ENCODE measurements at regions not wholly inside any gene's neighbourhood (a gene's known extent, or its start where the extent isn't known, plus 50 kb on each side); places are given as distances from the start of the nearest gene placed in this dataset.

- TF ChIP-seq CTCF (conservative IDR thresholded peaks at IDR 0.05 in 1 of 2, IDR thresholded peaks at IDR 0.05 in 1 of 2; ENCODE audit: low read depth in 1 of 2, low read length in 2 of 2) (no peak), EZH2 (IDR thresholded peaks at IDR 0.05; ENCODE audit: low read length, missing control alignments) (no peak)
- H2AFZ ChIP-seq (ENCODE audit: low read length): peak overlapping the region; percentile 71
Measured at GRCh38 chr2:150400849-150401248, 86.6 kb downstream of the RND3 start.

GRCh38 chr2:150392614-150393013 is 94.9 kb downstream of the RND3 start:
- no peaks in the 10 kb centered on the region for H3K4me1 ChIP-seq (ENCODE audit: control insufficient read depth, extremely low read depth, insufficient read depth, low read length)
- no peak overlapping the region for H3K27ac ChIP-seq (ENCODE audit: insufficient read depth, low read length)
- no peak overlapping the region for H3K4me3 ChIP-seq (replicated peaks in 1 of 4; ENCODE audit: control extremely low read depth in 1 of 4, insufficient read depth in 1 of 4, low read depth in 3 of 4, low read length in 4 of 4)
- H3K9me3 ChIP-seq (ENCODE audit: control insufficient read depth, insufficient read depth, low read depth, low read length): no peaks in the 10 kb centered on the region
- TF ChIP-seq CTCF (conservative IDR thresholded peaks at IDR 0.05 in 1 of 2, IDR thresholded peaks at IDR 0.05 in 1 of 2; ENCODE audit: low read depth in 1 of 2, low read length in 2 of 2) (no peak), EZH2 (IDR thresholded peaks at IDR 0.05; ENCODE audit: low read length, missing control alignments) (no peak)
- H3K9ac ChIP-seq (ENCODE audit: insufficient read depth, low read length): no peak overlapping the region
- H3K27me3 ChIP-seq (ENCODE audit: control insufficient read depth, insufficient read depth, low read length): no peaks in the 10 kb centered on the region
- H4K20me1 ChIP-seq (ENCODE audit: control insufficient read depth, extremely low read depth, insufficient read depth, low read length): no peaks in the 10 kb centered on the region
- H3K4me2 ChIP-seq (ENCODE audit: extremely low read depth, insufficient read depth, low read length): no peak overlapping the region
- H3K36me3 ChIP-seq (ENCODE audit: control insufficient read depth, insufficient read depth, low read length): no peaks in the 10 kb centered on the region
- no peak overlapping the region for H2AFZ ChIP-seq (ENCODE audit: low read length)
- H3K79me2 ChIP-seq (ENCODE audit: control insufficient read depth, insufficient read depth, low read length): no peaks in the 10 kb centered on the region
- DNase-seq (ENCODE audit: low read depth in 2 of 2): no peak

More at GRCh38 chr2:150400849-150401248, 86.6 kb downstream of the RND3 start:
- Histone ChIP-seq H3K79me2 (ENCODE audit: control insufficient read depth, insufficient read depth, low read length) (no peaks in the 10 kb centered on the region), H3K9me3 (ENCODE audit: control insufficient read depth, insufficient read depth, low read depth, low read length) (no peaks in the 10 kb centered on the region), H3K9ac (ENCODE audit: insufficient read depth, low read length) (no peak overlapping the region), H3K27me3 (ENCODE audit: control insufficient read depth, insufficient read depth, low read length) (no peaks in the 10 kb centered on the region), H3K4me3 (replicated peaks in 1 of 4; ENCODE audit: control extremely low read depth in 1 of 4, insufficient read depth in 1 of 4, low read depth in 3 of 4, low read length in 4 of 4) (no peak overlapping the region), H3K36me3 (ENCODE audit: control insufficient read depth, insufficient read depth, low read length) (no peaks in the 10 kb centered on the region), H3K4me2 (ENCODE audit: extremely low read depth, insufficient read depth, low read length) (no peak overlapping the region), H3K4me1 (ENCODE audit: control insufficient read depth, extremely low read depth, insufficient read depth, low read length) (no peaks in the 10 kb centered on the region), H3K27ac (ENCODE audit: insufficient read depth, low read length) (no peak overlapping the region), H4K20me1 (ENCODE audit: control insufficient read depth, extremely low read depth, insufficient read depth, low read length) (no peaks in the 10 kb centered on the region)
- DNase-seq (ENCODE audit: low read depth in 2 of 2): peak in 1 of 2 donors; percentile 11

- no peaks in the 10 kb centered on the region for H3K9me3 ChIP-seq (ENCODE audit: control insufficient read depth, insufficient read depth, low read depth, low read length)
- no peaks in the 10 kb centered on the region for H3K27me3 ChIP-seq (ENCODE audit: control insufficient read depth, insufficient read depth, low read length)
Measured at GRCh38 chr2:150391779-150392178, 95.7 kb downstream of the RND3 start.

More at GRCh38 chr2:150391779-150392178, 95.7 kb downstream of the RND3 start:
- no peak overlapping the region for H3K4me3 ChIP-seq (replicated peaks in 1 of 4; ENCODE audit: control extremely low read depth in 1 of 4, insufficient read depth in 1 of 4, low read depth in 3 of 4, low read length in 4 of 4)
- H2AFZ ChIP-seq (ENCODE audit: low read length): no peak overlapping the region
- no peak for DNase-seq (ENCODE audit: low read depth in 2 of 2)
- no peaks in the 10 kb centered on the region for H3K36me3 ChIP-seq (ENCODE audit: control insufficient read depth, insufficient read depth, low read length)
- H4K20me1 ChIP-seq (ENCODE audit: control insufficient read depth, extremely low read depth, insufficient read depth, low read length): no peaks in the 10 kb centered on the region
- no peak overlapping the region for H3K9ac ChIP-seq (ENCODE audit: insufficient read depth, low read length)
- TF ChIP-seq CTCF (conservative IDR thresholded peaks at IDR 0.05 in 1 of 2, IDR thresholded peaks at IDR 0.05 in 1 of 2; ENCODE audit: low read depth in 1 of 2, low read length in 2 of 2) (no peak), EZH2 (IDR thresholded peaks at IDR 0.05; ENCODE audit: low read length, missing control alignments) (no peak)
- no peaks in the 10 kb centered on the region for H3K4me1 ChIP-seq (ENCODE audit: control insufficient read depth, extremely low read depth, insufficient read depth, low read length)
- no peak overlapping the region for H3K4me2 ChIP-seq (ENCODE audit: extremely low read depth, insufficient read depth, low read length)
- no peak overlapping the region for H3K27ac ChIP-seq (ENCODE audit: insufficient read depth, low read length)
- H3K79me2 ChIP-seq (ENCODE audit: control insufficient read depth, insufficient read depth, low read length): no peaks in the 10 kb centered on the region

All from fibroblast of lung (primary cell).